GM12864 (cell line): ENCODE measurements at regions not wholly inside any gene's neighbourhood (a gene's known extent, or its start where the extent isn't known, plus 50 kb on each side); places are given as distances from the start of the nearest gene placed in this dataset.

Source experiments
- DNase-seq: peaks from one replicate; pipeline ENCODE4 v3.0.0-alpha.2; 2011; ENCODE audit warnings: low read depth
- H3K4me3 ChIP-seq: 2 replicates; pipeline ENCODE4 v1.5.1; 2011; ENCODE audit warnings: mild to moderate bottlenecking, low read depth, low read length, control low read depth
- CTCF ChIP-seq: IDR thresholded peaks from 2 replicates; pipeline ENCODE4 v1.5.1; 2011; ENCODE audit warnings: low read depth, mild to moderate bottlenecking, moderate library complexity, low read length, control low read depth, inconsistent platforms; ENCODE audit errors: missing control alignments

DNA sequence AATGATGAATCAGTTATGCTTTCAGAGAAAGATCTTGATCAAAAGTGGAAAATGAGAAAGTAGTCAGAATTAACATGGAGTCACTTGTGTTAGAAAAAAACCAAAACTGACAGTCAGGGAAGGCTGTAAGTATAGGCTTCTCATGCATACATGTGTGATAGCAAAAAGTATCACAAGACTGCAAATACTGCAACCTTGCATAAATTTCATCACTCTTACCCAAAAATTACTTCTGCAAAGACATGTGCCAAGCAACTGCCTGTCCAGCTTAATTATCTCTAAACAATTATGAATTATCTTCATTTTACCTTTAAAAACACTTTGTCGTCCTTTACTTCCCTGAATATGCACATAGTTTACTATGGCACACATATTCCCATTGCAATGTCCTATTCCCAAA, 2466.4 kb upstream of the PCDH20 start:
- no peak for DNase-seq
- no peak for TF ChIP-seq CTCF
- H3K4me3 ChIP-seq: no peak overlapping the region

GRCh38 chr13:63880705-63881104, 2465.1 kb upstream of the PCDH20 start:
- DNase-seq: no peak
- H3K4me3 ChIP-seq: no peak overlapping the region
- no peak for TF ChIP-seq CTCF

- H3K4me3 ChIP-seq: no peak overlapping the region
- DNase-seq: no peak
- no peak for TF ChIP-seq CTCF
These were observed 2458.3 kb upstream of the PCDH20 start for GRCh38 chr13:63873936-63874335.

DNA sequence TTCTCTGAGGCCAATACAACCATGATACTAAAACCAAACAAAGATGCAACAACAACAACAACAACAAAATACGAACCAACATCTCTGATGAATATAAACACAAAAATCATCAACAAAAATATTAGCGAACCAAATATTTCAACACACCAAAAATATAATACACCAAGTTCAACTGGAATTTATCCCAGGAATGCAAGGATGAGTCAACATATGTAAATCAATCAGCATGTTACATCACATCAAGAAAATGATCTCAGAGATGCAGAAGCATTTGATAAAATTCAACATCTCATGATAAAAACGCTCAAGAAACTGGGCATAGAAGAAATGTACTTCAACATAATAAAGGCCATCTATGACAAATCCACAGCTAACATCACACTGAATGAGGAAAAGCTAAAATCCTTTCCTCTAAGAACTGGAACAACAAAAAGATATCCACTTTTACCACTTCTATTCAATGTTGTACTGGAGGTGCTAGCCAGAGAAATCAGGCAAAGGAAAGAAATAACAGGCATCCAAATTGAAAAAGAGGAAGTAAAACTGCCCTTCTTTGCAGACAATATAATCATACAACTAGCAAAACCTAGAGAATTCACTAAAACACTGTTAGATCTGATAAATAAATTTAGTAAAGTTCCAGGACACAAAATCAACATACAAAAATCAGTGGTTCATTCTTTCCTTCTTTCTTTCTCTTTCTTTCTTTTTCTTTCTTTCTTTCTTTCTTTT, 2448.7 kb upstream of the PCDH20 start:
- DNase-seq: no peak
- TF ChIP-seq CTCF: no peak
- no peak overlapping the region for H3K4me3 ChIP-seq

GRCh38 chr13:63855457-63856118, 2439.9 kb upstream of the PCDH20 start:
- no peak for DNase-seq
- H3K4me3 ChIP-seq: no peak overlapping the region
- no peak for TF ChIP-seq CTCF

- DNase-seq: no peak
- no peak for TF ChIP-seq CTCF
- H3K4me3 ChIP-seq: no peak overlapping the region
These were observed 2438.2 kb upstream of the PCDH20 start for GRCh38 chr13:63853816-63854215.

DNA sequence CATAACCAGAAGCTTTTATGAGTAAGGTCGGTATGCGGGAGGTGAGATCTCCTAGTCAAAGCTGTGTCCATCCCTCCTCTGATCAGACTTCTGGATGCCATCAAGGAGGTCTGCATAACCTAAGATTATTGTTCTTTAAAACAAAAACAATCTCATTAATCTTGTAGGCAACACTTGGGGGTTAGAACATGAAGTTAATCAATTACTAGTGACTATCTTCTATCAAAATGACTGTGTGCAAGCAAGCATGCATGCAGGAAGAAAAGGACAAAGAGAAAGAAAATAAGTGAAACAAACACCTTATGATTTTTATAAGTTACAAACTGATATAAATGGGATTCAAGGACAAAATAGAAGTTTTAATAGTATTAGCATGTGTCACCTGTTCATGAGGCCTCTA, 2435.9 kb upstream of the PCDH20 start:
- H3K4me3 ChIP-seq: no peak overlapping the region
- no peak for DNase-seq
- no peak for TF ChIP-seq CTCF
